CD4-positive, alpha-beta T cell treated with Interleukin-2 at 100 ng/mL for 4 hours (primary cell): ENCODE measurements at regions not wholly inside any gene's neighbourhood (a gene's known extent, or its start where the extent isn't known, plus 50 kb on each side); places are given as distances from the start of the nearest gene placed in this dataset.

Experiments
- DNase-seq: peaks from one replicate; pipeline ENCODE4 v3.0.0-alpha.2; 2020; ENCODE audit warnings: low spot score

DNA sequence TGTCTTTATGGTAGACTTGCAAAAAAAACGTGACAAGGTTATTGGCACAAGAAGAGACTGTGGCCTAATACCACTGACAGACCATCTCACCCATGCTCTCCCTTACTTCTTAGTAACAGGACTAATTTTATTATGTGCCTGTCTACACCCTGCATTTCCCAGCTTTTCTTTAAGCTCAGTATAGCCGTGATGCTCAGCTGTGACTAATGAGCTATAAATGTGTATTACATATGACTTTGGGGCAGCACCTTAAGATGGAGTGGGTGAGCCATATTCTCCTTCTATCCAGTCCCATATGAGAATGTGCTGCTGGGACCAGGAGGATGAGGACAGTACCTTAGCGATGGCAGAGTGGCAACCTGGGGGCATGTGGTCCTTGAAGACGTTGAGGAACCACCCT, 293.5 kb downstream of the RNF144A start:
- DNase-seq, result no peak

DNA sequence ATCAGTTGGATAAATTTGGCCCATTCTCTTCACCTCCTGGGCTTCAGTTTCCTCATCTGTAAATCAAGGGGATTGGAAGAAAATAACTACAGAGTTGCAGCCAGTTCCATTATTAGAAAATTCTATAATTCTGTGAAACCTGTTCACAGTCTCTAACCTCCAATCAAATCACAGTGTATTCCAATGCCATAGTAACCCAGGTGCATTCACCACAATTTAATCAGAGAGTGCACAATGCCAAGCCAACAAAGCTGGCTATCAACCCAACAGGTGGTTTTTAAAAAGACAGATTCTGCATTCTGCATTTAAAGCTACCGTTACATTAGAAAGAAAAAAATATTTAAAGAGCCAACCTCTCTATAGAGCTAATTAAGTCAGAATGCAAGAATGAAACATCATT, 308.6 kb downstream of the RNF144A start:
- no peak for DNase-seq

DNA sequence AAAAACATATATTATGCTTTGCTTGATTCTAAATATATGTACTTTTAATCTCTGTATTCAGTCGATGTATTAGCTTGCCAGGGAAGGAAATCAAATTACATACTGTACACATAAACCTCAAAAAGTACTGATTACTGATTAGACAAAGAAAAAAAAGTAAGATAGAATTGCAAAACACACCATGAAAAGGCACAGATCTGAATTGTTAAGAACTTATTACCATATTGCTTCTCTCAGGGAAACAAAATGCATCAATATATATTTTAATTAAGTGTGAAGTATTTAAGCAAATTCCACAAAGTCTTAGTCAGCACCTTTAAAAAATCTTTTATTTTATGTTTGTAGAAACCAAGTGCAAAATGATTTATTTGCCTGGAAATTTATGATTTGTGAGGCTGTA, 309.3 kb downstream of the RNF144A start:
- DNase-seq, result no peak

DNA sequence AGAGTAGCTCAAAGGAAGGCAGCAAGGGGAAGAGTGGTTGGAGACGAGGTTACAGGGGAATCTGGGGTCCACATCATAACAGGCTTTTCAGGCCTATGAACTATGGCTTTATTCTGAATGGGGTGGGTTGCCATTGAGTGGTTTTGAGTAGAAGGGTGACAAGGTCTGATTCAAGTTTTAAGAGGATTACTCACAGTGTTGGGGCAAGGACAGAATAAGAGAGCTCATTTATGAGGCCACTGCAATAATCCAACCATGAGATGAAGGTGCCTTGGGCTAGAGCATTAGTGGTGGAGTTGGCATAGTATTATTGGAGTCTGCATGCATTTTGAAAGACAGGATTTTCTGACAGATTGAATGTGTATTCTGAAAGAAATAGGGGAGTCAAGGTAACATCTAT, 315.9 kb downstream of the RNF144A start:
- DNase-seq, result no peak

DNA sequence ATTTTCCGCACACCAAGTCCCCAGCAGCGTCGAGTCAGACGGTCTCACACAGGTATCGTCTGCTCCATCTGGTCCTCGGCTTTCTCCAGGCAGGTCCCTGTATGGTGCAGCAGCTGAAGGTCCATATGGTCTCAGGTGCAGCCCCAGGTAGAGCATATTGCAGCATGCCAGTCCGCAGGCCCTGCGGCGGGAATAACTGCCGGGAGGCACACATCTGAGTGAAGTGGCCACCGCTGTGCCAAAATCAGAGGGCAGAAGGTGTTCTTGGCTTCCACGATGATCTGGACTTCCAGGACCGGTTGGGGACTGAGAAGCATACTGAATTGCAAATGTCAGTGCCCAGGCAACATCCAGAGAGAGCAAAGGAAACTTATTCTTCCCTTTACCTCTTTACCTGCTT, 320.3 kb downstream of the RNF144A start:
- no peak for DNase-seq

DNA sequence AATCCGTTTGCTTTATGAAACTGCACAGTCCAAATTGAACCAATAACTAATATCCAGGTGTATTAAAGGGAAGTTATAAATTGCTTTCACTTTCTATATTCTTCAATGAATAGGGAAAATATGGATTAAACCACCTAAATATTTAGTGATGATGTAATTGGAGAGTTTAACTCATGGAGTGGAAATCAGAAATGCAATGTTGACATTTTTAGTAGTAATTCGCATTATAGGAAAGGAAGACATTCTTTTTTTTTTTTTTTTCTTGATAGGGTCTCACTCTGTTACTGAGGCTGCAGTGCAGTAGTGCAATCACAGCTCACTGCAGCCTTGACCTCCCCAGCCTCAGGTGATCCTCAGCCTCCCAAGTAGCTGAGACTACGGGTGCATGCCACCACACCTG, 321.9 kb downstream of the RNF144A start:
- no peak for DNase-seq

DNA sequence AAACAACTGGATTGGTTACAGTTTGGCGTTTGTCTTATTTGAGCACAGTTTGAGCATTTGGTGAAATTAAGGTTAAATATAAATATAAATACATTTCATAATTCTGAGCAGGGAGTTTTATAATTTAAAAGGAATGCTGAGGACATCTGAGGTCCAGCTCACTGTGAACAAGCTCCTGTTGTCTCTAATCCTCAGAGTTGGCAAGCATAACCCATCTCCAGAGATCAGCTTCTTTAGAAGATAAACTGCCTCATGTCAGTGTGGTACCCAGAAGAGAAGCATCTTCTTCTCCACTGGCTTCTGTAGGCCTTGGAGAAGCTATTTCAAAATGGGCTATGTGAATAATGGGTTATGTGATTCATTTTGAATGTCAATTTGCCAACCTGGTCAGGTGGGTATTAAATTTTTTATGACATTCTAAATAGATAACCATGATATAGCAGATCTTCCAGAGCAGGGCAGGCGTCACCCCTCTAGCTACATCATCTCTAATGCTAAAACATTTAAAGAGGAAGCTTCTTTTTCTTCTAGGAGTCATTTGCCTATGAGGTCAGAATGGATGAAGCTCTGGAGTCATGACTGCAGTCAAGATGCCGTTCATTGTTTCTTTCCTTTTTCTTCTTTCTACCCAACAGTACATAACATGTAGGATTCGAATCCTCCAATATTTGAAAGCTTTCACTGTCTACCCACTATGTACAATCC, 324.0 kb downstream of the RNF144A start:
- no peak for DNase-seq

DNA sequence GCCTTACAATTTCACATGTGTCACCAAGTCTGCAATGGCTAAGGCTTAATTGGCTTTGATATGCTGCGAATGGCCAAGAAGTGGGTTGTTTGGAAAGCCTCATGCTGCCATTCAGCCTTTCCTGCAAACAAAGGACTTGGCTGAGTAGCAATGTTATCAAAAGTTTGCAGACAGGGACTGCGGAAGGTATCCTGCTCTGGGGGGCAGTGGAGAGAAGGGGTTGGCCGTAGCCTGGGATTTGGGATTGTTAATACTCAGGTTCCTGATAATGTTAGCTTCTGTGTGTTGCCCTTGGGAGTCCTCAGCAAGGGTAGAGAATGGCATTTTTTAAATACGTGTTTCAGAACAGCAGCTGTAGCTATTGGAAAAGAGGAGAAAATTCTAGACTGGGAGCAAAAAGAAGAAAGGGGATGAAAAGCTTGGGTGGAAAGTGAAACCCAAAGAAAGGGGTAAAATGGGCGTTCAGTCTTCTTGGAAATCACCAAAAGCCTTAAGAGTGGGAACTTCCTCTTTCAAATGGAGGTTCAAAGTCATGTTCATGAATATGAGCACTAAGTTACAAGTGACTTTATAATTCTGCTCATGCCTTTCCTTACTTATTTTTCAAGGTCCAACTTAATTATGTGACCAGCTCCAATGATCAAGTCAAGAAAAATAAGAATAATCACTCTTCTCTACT, 325.1 kb downstream of the RNF144A start:
- DNase-seq, result no peak

DNA sequence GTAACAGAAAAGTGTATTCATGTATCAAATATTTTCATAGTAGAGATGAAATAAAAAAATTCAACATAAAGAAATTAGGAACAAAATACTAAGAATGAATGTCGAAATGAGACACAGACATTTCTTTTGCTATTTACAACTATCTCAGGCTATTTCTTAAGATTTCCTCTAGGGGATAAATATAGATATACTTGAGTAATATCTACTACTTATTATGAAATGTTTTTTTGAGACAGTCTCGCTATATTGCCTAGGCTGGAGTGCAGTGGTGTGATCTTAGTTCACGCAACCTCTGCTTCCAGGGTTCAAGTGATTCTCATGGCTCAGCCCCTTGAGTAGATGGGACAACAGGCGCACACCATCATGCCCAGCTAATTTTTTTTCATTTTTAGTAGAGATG, 326.1 kb downstream of the RNF144A start:
- DNase-seq, result no peak

DNA sequence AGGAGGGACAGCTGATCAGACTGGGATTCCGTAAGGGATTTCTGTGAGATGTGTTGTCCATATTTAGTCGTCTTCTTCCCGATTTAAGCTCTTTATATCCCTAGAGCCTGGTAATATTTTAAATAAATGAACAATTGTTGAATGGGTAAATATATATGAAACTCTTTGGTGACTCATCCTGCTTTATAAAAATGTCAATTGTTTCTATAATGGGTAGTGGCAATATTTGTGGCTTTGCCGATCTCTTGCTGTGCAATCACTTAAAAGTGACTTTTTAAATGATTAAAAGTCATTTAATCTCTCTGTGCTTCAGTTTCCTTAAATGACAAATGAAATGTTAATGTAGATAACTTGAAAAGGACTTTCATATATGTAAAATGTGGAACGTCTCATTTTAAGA, 339.2 kb downstream of the RNF144A start:
- no peak for DNase-seq

DNA sequence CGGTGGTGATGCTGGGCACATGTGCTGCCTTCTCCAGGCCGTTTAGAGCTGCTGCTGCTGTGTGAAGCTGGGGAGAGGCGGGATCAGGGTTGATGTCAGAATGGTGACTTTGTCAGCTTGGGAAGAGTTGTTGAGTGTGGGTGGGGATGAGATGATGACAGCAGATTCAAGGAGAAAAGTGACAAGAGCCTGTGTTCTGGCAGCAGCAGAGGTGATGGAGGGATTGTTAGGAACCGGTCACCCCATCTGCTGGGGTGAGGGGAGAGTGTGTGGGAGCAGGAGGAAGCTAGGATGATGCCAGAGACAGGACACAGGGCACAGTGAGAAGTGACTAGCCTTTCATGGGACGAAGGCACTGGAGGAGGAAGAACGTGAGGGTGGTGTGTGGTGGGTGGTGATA, 345.5 kb downstream of the RNF144A start:
- no peak for DNase-seq

DNA sequence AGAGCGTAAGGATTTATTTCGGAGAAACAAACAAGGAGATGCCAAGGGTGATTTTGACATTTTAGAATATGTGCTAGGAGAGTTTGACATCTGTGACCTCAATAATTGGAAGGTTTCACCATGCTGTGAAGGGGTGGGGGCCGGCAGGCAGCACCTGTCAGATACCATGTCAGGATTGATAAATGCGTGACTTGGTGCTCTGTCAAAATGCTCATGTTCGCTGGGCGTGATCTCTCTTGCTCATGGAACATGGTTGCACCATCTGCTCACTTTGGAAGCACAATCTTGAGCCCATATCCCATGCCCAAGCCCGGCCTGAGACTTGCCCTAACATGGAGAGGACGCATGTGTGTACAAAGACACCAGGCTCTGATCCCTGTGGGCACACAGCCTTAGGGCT, 347.6 kb downstream of the RNF144A start:
- no peak for DNase-seq

DNA sequence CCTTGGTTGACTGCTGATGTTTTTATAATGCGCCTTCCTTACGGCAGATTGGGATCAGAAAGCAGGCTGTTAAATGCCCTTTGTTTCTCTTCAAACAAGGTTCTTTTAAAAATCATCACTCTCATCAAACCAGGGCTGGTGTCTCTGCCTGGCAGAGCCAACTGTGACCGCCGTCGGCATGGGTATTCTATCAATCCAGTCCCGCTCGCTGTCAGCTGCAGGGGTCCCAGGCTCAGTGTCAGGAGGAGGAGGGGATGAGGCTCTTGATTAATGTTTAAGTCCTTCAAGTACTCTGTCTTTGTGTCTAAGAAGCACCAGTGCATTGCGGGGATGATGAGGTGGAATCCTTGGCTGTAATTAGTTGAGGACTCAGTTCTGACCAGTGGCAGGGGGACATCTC, 348.1 kb downstream of the RNF144A start:
- DNase-seq, result no peak

DNA sequence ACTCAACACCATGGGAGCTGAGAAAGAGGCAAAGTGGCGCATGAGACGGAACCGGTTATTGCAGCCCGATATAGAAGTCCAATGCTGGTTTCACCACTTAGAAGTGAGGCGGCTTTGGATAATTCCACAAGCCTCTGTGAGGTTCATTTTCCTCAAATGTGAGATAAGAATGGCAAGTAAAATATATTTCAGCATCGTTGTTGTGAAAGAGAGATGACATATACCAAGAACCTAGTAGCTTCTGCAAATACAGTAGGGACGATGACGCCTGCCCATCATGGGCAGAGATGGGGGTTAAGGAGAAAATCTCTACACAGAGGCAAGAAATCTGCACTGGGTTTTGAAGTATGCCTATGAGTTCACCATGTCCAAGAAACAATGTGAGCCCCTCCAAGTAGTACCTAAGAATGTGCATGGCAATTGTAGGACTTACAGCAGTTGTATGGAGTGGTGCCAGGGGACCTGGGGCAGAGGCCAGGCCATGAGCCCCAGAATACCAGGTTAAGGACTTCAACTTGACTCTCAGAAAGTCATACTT, 352.0 kb downstream of the RNF144A start:
- DNase-seq, result no peak

DNA sequence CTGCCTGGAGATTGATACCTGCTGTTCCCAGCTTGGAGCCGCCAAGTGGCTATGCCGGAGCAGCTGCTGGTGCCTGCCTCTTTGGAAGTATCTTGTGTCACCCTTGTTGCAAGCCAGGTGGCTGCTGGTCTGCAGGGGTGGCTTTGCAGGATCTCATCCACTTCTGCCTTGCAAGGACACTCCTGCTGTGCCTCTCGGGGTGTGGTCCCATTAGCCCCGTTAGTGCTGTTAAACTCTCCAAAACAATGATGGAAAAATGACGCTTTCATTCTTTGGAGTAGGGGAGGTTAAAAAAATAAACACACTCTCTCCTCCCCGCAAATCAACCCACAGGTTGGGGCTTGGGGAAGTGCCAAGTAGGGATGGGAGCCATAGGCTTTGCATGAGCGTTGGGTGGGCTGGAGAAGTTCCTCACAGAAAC, 352.8 kb downstream of the RNF144A start:
- DNase-seq, result no peak

DNA sequence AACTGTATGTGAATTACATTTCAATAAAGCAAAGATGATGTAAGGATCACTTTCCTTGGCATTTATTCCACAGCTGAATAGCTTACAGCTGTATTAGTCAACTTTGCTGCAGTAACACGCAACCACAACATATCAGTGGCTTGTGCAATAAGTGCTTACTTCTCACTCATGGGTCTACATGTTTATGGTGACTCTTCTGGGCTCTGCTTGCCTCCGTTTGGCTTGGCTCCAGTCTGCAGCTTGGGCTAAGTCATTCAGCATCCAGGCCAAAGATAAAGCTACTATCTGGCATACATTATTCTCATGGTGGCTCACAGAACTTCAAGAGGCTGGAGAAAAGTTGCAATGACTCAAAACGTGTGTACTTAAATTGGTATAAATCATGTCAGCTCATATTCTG, 355.0 kb downstream of the RNF144A start:
- no peak for DNase-seq

DNA sequence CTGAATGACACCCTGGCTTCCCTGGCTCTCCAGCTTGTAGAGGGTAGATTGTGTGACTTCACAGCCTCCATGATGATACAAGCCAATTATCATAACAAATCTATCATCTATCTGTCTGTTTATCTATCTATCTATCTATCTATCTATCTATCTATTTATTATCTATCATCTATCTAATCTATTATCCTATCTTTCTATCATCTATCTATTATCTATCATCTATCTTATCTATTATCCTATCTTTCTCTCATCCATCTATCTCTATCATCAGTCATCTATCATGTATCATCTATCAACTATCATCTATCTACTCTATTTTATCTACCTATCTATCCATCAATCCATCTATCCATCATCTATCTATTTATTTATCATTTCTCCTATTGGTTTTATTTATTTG, 361.8 kb downstream of the RNF144A start:
- no peak for DNase-seq

DNA sequence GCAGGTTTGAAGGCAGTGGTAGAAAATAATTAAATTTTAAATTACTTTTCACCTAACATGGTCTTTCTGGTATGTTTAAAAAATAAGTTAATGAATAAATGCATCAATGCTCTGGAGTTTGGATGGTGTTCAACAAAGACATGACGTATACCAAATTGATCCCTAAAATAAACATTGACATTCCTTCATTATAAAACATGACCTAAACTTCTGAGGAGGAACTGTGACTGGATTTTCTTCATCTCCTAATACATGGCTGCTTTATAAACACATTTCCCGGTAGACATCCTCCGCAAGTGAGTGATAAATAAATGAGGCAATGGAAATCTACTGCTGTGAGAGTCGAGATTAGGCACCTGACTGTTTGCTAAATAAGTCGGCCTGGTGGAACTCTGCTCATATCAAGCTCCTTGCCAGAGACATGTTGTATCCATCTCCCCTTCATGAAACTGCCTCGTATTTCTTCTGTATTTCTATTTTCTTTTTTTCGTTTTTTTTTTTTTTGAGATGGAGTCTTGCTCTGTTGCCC, 362.3 kb downstream of the RNF144A start:
- DNase-seq, result no peak

DNA sequence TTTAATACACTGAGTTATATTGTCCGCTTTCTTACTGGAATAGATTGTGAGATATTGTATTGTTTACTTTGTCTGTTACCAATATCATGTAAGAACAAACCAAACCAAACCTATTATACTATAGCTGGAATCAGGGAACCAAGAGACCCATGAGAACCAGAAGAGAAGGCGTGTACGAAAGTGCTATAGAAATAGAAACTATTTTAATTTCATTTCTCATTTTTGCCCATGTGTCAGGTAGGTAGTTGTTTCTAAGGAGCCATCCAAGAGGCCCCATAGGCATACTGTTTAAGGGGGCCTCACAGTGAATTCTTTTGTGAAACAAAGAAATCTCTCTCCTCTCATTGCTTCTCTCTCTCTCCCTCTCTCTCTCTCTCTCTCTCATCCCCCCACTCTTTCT, 363.6 kb downstream of the RNF144A start:
- no peak for DNase-seq

DNA sequence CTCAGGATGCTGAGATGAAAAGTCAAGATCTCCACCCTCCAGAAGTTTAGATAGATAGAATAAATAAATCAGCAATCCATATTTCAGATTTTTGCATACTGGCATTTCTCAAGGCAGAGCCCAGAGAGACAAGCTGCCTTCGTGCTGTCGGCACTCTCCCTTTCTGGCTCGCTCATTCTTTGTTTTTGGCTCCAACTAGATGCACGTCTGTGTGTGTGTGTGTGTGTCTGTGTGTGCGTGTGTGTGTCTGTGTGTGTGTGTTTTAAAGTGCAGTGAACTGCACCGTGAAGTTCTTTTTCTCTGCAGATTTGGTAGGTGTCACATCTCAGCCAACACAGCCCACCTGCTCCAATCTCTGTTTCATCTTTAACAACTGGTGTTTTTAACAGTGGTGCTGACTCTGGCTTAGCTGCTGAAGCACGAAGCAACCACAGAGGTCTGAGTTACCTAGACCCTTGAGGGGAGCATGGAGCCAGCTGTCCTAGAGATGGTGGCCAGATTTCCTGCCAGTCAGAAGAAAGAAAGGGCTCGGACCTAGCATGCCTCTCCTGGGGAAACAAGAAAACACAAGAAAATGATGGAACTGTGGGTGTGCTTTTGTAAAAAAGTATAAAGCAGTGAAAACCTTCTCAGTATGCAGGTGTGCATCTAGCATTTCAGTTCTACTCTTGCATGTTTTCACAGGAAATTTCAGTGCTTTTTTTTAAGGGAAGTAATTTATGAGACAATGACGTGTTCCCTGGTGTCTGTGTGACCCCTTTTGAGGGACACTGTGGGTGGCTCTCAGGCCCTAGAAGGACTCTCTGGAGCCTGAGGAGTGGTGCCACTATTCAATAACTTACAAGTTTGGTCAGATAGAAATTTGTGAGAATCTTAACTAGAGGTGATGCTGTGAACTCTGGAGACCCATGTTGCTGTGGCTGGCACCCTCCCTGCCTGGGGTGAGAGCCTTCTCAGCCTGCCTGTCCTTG, 364.3 kb downstream of the RNF144A start:
- no peak for DNase-seq

DNA sequence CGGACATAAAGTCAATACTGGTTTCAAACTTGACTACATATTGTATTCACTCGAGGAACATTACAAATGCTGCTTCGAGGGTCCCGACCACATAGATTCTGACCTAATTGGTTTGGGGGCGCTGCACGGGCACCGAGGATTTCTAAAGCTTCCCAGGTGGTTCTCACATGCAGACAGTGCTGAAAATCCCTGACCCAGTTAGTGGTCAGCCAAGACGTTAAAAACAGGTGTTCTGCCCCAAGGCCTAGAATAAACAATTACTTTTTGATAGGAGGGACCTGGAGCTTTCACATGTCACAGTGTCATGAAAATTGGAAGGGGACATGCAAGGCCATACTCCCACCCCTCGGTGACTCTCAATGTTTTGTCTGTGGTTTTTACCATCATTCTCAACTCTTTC, 368.9 kb downstream of the RNF144A start:
- no peak for DNase-seq

DNA sequence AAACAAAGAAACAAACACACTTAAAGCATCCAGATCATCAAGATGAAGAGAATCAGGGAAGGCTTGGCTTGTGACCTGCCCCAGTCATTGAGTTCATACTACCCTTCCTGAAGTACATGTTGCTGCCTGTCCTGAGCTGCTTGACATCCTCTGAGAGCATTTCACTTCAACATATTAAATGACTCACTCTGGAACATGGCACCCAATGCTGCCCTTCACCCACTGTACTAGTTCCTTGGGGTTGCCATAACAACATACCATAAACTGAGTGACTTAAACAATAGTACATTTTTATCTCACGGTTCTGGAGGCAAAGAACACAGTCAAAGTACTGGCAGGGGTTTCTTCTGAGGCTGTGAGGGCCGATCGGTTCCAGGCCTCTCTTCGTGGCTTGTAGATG, 371.3 kb downstream of the RNF144A start:
- DNase-seq, result no peak
